ENCODE measurements at regions not wholly inside any gene's neighbourhood (a gene's known extent, or its start where the extent isn't known, plus 50 kb on each side); places are given as distances from the start of the nearest gene placed in this dataset.

DNA sequence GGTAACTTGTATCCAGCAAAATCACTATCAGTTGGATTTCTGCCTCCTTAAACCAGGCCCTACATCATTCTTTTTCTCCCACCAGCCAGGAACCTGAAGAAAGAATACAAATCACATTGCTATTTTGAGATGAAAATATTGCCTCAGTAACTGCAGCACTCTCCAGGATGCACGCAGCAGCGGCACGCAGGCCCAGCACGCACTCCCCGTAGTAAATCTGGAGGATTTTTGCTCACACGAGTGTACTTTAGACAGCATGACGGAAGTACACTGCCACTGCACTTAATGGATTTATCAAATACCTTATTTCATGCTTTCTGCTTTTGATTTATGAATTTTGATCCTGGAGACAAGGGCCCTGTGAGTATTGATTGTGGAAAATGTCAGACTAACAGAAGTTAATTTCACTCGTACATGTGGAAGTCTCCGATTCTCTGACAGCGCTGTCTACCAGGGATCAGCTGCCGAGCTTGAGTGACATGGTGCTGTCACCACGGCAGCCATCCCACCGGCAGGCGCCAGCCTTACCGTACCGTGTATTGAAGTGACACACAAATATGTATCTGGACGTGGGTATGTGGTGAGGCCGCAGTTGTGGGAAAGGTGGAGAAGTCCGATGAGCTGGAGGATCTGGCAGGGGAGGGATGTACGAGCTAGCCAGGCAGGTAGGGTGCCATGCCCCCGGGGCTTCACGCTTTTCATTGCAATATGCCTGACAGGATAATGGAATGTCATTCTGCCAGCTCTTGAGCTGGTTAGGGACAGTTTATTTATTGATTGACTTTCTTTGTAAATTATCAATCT is 863.7 kb downstream of the GALR1 start:
- no peak for DNase-seq (ENCODE audit: low read depth)

DNA sequence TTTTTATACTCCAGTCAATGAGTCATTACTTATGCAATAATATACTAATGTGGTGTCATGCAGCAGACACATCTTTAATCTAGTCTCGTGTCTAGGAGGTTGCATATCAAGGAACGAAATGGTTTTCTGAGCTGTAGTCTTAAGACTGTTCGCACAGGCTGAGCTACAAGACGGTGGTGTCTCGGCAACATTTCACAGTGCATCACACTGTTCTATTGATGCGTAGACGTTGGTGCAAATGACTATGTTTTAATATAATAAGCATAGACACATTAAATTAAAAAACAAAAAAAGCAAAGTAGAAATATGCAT is 864.2 kb downstream of the GALR1 start:
- DNase-seq (ENCODE audit: low read depth): no peak

DNA sequence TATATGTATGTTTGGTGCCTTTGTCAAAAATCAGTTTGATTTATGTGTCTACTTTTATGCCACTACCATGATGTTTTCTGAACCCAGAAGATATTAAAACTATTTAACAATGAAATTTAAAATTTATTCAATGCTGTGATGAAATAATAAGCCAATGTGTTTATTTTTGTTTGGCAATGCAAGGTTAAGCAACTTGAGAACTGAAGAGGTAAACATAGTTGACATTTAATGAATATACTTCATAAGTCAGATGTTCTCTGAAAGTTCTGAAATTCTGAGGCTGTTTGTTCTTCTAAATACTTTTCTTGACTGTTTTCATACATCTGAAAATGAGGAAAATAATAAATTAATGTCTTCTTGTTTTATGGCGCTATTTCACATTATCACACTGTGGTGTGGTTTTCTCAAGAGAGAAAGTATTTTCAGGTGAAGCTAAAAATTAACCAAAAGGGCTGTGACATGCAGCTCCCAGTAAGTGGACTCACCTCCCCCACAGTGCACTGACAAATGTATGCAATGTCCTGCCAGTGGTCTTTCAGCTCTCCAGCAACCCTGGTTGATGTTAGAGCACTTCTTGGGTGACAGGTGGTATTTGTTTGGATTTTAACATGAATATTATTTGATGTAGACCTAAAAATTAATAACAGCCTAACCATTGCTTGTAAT is 863.6 kb upstream of the SALL3 start:
- DNase-seq (ENCODE audit: low read depth): no peak

DNA sequence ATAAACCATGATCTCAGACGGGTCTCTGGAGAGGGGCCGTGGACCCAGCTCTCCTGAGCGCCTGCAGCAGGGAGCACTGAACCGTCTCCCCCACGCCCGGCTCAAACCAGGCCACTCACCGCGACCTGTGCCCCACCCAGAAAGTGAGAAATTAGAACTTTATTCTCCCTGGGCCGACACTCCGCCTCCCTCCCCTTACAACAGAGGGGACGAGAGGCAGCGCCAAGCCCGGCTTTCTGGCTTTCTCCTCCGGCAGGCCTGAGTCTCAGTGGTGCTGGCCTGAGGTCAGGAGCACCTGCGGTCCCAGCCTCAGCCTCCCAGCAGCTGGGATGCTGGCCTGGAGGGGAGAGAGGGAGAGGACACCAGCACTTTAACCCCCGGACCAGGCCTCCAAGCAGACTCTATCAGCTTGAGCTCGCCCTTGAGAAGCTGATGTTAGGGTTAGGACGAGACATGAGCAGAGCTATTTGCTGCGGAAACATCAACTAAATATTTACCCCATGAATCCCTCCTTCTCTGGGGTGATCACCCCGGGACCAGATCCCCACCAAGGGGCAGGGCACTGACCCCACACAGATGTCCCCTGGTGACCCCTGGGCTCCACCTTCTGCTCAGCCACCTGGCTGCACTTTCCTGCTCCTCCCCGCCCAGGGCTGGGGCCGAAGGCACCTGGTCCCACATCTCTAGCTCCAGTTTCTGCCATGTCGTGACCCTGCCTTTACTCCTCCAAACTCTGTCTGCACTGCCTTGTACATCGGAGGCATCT is 856.3 kb upstream of the SALL3 start:
- DNase-seq (ENCODE audit: low read depth): no peak

DNA sequence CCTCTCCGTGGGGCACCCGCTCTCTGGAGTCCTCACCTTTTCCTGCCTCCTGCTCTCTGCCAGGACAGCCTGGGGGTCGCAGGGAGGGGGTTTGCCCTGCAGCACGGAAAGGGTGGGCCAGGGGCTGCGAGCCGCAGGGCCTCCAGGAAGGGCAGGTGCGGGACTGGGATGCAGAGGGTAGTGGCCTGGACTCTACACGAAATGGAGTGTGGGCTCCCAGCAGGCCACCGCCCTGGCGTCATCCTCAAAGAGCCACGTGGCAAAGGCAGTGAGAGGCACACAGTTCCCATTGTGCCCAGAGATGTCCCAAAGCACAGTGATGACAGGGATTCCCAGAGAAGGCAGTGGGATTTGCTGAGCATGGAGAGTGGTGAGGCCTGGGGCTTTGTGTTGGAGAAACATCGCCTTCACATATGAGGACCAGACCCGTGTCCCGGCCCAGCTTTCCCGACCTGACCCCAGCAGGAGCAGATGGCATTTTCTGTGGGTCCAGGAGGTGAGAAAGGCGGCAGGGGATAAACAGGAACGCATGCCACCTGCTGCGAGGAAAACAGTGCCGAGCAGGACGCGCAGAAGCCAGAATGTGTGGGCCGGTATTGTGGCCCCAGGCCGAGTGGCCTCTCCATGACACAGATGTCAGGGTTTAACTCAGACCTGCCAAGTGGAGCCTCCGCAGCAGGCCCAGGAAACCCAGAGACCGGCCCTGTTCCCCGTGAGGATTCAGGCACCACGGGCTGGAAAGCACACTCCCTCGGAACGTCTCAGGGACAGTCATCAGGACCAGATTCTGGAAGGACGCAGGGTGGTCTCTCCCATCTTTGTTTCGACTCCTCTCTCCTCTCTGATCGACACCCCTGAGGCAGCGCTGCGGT is 855.5 kb upstream of the SALL3 start:
- DNase-seq (ENCODE audit: low read depth): no peak

DNA sequence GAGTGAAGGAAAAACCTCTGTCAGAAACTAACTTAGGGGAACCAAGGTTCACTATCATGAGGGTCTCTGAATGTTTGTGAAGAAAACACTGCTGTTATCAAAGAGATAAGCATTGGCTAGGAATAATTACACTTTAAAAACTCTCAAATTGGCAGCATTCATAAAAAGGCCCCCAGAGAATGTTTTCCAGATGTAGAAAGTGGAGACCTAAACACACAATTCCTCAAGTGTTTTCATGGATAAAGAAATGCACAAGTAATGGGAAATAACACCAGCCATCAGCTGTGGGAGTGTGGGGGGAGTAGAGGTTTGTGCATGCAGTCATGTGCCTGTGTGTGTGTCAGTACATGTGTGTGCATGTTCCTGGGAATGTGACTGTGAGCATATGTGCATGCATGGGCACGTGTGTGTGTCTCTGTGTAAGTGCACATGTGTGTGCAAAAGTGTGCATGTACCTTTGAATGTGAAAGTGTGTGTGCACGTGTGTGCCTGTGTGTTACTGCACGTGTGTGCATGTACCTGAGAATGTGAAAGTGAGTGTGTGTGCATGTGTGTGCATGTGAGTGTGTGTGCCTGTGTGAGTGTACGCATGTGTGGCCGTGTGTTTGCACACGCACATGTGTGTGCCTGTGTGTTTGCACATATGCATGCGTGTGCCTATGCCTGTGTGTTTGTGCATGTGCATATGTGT is 854.3 kb upstream of the SALL3 start:
- no peak for DNase-seq (ENCODE audit: low read depth)

DNA sequence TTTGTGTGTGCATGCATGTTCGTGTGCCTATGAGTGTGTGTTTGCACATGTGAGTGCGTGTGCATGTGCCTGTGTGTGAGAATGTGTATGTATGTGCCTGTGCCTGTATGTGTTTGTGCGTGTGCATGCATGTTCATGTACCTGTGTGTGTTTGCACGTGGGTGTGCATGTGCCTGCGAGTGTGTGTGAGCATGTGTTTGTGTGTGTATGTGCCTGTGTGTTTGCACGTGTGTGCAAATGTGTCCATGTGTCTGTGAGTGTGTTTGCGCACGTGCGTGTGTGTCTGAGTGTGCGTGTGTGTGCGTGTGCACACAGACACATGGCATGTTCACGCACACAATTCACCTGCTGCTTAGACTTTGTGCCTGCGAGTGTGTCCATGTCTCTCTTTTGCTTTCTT is 853.5 kb upstream of the SALL3 start:
- DNase-seq (ENCODE audit: low read depth): no peak

DNA sequence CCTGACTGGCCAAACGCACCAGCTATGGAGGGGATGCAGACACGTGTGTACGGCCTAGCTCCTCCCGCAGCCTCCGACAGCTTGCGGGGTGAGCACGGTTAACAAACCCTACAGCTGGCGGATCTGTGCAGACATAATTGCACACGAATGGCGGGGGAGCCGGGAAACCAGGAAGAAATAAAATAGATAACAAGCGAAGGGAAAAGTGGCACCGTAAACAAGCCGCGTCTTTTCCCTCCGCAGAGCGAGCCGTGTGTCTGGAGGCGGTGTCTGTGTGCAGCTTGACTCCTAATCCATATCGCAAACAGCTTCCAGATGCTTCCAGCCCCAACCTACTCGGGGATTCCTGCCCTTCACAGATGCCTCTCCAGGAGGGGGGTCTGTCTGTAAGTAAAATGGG is 853.1 kb upstream of the SALL3 start:
- no peak for DNase-seq (ENCODE audit: low read depth)

DNA sequence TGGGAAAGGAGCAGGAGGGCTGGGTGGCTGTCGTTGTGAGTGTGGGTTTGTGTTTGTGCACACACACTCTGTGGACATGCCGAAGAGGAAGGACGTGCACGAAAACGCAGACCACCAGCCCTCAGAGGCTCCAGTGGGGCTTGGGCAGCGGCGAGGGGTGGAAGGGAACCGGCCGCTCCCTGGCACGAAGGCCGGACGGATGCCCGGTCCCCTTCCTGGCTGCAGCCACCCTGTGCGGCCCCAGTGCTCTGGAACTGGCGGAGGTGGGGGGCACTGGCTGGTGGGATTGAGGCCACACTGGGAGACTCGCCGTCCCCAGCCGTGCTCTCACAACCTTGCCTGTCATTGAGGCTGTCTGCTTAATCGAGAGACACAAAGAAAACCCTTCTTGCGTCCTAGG is 852.6 kb upstream of the SALL3 start:
- DNase-seq (ENCODE audit: low read depth): no peak

DNA sequence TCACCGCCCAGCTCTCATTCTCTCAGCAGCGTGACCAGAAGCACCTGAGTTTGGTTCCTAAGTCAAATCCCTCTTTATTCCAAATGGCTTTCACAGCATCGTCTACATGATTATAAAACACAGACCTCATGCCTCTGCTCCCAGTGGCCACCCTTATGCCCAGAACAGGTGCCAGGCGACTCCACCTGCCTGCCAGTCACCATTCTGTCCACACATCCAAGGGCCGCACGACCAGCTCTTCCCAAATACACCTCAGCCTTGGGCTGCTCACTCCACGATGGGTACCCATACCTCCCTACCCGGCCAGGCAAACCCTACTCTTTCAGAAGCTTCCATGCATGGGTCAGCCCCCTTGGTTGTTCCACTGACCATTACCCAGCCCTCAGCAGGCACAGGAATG is 851.6 kb upstream of the SALL3 start:
- no peak for DNase-seq (ENCODE audit: low read depth)

DNA sequence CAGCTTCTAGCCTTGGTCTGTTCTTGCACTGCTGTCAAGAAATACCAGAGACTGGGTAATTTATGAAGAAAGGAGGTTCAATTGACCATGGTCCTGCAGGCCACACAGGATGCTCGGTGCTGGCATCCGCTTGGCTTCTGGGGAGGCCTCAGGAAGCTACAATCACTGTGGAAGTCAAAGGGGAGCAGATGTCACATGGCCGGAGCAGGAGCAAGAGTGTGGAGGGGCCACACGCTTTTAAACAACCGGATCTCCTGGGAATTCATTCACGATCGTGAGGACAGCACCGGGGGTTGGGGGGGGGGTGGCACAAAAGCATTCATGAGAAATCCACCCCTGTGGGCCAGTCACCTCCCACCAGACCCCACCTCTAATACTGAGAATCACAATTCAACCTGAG is 850.4 kb upstream of the SALL3 start:
- DNase-seq (ENCODE audit: low read depth): no peak

DNA sequence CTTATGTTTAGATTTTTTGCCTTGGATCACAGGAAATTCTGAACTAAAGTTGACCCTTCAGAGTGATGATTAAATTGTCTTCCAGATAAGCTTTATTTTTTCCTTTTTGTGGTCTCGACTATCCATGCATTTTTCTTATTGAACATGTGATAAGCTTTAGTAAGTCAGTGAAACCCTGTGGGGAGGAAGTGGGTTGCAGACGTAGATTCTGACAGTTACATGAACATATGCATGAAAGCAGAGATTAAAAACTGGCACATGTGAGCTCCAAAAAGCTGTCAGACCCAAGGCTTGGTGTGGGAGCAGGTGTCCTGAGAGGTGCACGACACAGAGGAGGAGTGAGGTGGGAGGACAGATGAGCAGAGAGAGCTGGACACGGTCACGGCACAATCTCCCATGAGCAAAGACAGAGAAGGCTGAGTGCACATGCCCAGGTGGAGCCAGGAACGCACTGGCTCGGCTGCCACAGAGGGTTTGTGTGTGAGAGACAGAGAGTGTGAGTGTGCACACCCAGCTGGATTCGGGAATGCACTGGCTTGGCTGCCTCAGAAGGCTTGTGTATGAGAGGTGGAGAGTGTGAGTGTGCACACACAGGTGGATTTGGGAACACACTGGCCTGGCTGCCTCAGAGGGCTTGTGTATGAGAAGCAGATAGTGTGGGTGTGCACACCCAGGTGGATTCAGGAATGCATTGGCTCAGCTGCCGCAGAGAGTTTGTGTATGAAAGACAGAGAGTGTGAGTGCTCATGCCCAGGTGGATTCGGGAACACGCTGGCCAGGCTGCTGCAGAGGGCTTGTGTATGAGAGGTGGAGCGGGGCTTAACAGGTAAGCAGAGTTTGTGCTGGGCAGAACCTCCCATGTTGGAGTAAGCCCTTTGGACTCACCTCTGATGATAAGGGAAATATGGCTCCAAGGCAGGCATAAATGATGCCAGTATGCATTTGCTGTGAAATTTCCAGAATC is 849.1 kb upstream of the SALL3 start:
- no peak for DNase-seq (ENCODE audit: low read depth)

DNA sequence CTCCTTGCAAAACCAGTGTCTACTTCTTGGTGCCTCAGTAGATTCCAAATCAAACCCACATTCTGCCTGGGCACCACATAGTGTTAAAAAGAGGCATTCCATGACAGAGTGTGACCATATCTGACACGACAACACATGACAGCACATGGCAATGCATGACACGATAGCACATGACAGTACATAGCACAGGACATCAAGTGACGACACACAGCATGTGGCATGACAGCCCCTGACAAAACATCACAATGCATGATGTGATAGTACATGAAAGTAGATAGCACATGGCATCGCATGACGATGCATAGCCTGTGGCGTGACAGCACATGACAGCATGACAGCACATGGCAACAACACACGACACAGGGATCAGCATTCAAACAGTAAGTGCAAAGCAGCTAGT is 845.9 kb upstream of the SALL3 start:
- no peak for DNase-seq (ENCODE audit: low read depth)

DNA sequence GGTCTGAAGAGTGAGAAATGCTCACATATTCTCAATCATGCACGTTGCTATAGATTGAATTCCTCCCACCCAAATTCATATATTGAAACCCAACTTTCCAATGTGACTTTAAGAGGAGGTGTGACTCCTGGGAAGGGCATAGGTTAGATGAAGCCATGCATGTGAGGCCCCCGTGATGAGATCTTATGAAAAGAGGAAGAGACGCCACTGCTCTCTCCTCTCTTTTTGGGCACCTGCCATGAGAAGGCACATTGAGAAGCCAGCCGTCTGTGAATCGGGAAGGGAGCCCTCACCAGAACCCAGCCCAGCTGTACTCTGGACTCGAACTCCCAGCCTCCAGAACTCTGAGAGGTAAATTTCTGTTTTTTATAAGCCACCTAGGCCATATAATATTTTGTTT is 842.6 kb upstream of the SALL3 start:
- no peak for DNase-seq (ENCODE audit: low read depth)

DNA sequence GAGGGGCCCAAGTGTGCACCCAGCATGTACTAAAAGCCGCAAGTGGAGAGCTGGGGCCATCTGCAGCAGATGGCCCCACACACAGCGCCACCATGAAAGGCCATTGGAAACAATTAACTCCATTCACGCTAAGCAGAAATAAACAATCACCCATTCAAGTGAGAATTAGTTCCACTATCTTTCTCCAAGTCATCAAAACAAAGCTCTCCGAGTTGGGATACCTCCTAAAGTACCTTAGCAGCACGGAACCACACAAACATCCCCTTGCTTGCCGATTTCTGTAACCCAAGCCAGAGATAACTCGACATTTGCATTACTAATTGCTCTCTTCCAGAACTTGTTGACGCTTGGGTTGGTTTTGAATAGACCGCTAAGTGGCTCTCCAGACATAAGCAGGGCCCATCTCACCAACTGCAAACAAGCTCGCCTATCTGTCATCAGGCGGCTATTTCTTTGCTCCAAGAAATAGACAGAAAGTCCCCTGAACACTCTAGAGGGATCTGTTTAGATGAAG is 840.6 kb upstream of the SALL3 start:
- DNase-seq (ENCODE audit: low read depth): no peak

DNA sequence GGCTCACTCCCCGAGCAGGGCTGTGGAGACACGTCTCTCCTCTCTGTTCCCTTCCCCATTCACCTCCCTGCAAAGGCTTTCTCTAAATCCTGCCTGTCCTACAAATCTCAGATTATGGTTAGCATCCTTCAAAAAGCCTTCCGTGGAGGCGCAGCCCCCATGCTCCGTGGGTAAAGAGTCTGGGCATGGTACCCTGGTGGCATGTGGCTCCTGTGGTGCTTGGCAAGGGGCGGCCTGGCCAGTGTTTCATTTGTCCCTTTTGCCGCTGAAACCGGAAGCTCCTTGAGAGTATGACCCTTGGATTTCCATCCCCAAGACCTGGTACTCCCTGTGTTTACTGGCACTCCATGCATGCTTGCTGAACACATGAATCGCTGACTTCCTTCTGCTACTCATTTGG is 839.3 kb upstream of the SALL3 start:
- no peak for DNase-seq (ENCODE audit: low read depth)

DNA sequence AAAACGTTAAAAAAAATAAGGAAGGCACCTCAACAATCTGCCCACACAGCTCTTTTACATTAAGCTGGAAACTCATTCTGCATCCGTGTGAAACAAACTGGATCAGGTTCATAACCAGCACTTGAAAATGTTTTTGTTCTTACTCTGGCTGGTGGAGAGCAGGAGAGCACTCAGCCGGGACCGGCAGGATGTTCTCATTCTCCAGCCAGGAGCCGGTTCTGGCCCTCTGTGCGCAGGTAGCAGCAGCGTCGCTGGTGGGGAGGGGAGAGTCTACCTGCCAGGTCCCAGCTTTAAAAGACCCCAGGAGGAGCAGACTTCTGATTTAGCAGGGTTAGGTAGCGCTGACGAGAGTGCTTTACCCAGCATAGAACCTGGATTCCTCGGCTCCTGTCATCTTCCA is 834.9 kb upstream of the SALL3 start:
- no peak for DNase-seq (ENCODE audit: low read depth)

DNA sequence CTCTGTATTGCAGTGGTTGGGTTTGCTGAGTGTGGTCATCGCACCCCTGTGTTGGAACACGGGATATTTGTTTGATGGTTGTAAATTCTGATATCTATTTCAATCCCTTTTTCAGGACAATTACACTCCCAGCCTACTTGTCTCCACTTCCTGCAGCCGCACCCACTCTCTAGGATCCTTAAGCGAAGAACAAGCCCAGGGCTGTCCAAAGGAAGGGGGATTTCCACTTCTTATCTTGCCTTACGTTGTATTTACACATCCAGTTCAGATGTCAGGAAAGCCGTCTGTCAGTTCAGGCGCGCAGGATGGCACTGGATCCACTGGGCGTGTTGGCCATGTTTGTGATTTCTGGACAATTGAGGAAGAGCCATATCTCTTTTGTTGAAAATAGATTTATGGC is 834.5 kb upstream of the SALL3 start:
- DNase-seq (ENCODE audit: low read depth): no peak

DNA sequence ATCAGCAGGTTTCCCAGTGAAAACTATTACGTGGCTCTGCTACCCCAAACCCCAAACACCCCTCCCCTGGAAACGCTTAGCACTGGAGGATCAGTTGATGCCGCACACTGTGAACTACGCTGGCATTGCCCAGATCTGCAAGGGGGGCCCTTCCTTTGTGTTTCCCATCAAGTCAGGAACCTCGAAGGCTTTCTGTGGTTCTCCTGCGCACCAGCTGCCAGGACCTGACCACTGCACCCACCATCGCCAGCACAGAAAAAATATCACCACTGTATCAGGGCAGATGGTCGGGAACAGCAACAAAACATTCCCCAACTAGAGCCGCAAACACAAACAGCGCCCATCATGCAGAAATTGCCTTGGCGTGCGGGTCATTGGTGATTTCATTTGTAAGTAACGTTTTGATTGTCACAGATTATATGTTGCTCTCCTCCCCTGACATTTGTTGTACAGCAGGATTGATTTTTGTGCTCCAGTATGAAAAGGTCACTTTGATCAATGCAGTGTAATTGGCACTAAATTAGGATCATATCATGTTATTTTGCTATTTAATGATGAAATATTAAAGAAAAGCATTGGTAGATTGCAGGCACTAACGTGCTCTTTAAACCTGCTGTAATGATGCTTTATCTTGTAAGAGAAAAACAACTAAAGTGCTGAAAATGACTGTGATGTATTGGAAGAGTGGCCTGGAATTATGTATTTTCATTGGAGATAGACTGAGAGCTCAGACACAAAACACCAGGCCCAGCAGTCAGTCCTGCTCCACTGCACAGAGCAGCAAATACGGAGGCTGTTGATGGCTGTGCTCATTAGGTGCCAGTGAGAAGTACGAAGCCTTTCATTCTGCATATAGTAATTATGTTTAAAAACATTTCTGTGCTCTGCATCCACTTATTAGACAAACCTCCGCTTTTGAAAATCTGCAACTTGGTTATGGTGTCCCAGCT is 833.2 kb upstream of the SALL3 start:
- DNase-seq (ENCODE audit: low read depth): no peak

All from renal cortical epithelial cell (primary cell).